ENCODE measurements at regions not wholly inside any gene's neighbourhood (a gene's known extent, or its start where the extent isn't known, plus 50 kb on each side); places are given as distances from the start of the nearest gene placed in this dataset.
A peak's percentile ranks its signal among the peaks of the same experiment; 100 is the strongest.

DNA sequence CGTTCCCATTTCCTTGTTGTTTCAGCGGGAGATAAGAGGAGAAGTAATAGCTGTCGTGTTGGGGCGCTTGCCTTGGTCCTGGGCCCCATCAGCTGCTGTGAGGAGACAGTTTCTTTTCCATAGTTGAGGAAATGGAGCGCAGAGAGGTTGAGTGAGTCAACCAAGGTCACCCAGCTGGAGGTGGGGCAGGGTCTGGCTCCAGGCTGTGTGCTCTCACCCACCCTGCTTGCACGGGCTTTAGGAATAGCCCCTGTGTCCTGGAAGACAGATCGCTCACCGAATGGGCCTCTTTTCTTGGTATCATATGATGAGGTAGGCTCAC lies 165.7 kb upstream of the RTL1 start:
- DNase-seq = no peak

DNA sequence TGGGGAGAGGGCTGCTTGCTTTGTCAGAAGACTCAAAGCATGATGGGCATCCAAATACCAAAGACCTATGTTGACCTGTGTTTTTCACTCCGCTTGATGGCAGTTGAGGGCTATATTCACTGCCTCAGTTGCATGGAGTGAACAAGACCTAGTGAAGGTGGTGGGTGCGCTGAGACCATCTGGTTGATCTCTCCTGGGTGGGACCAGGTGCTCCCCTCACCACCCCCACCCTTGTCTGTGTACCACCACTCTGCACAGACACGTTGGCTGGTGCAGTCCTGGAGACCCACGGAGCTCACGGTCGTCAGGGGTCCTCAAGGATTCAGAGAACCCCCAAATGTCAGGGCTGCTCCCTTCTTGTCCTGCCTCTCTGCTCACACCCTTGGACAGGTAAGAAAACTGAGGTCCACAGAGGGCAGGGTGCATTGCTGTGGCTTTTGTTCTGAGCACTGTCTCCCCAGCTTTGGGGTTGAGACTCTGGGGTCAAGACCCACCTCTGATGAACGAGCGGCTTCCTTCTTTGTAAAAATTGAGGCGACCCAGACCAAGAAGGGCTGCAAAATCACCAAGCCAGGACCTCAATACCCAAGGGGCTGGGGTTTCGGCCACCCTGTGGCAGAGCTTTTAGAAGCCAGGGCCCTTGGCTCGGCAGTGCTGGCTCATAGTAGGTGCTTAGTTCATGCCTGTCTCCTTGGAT lies 166.3 kb upstream of the RTL1 start:
- DNase-seq = no peak

DNA sequence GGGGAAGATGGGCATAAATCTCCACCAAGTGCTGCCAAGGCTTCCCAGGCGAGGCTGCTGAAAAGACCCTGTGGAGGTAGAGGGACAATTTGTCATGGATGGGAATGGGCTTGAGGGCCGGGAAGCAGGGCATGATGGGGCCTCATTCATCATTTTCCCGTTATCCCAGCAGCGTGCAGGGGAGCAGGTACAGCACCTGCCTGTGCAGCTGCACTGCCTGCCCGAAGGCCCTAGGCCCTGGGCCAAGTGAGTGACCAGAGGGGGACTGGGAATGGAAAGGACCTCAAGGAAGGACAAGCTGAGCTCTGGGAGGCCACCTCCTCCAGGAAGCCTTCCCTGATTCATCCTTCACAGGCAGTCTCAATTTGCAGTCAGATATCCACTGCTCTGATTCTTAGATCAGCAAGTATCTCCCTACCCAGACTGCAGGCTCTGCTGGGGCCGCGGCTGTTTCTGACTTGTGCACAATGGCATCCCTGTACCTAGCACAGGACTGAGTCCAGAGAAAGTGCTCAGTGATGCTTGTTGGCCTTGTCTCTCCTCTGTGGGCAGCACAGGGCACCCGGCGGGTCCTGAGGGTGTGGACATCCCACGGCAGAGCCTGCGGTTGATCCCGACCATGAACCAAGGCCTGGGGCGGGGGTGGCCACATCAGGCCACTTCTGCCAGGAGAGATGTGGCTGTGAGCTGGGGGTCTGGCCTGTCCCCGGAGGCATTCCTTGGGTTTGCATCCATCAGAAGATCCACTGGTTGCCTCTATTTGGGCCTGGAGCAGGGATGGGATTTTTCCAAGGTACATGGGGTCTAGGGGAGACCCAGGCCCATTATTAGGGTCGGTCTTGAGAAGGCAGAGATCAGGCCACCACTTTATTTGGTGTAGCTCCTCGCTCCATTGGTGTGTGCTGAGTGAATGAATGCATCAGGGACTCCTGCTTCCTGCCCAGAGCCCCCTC lies 167.3 kb upstream of the RTL1 start:
- DNase-seq = no peak

DNA sequence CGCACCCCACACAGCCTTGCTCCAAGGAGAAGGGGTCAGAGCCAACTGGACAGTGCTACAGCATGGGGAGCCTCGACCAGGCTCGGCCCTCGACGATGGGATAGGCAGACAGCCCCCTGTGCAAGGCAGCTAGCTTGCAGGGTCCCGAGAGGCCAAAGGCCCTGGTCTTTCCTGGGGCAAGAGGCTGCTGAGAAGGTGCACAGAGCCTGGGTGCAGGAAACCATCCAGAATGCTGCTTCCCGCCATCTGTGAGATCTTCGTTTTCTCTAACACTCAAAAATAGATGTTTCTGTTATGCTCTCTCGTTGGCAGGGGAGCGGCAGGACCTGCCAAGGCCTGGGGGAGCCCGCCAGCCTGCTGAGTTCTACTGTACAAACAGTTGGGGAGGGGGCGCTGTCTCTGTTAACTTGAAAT lies 168.0 kb upstream of the RTL1 start:
- no peak for DNase-seq

DNA sequence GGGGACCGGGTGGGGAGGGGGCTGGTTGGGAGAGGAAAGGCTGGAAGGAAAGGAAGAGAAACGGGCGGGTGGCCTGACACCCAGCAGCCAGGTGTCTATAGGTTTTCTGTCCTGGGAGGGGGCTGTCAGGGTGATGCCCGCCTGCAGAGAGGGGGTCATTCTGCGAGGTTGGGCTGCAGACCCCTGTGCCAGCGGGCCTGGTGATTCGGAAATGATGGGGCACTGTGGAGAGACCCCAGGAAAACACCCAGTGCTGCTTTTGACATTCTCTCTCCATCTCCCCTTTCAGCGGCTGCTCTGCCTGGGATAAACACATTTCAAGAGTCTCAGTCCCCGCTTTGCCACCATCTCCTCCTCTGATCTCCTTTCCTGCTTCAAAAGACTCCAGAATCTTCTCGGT lies 168.5 kb upstream of the RTL1 start:
- no peak for DNase-seq

DNA sequence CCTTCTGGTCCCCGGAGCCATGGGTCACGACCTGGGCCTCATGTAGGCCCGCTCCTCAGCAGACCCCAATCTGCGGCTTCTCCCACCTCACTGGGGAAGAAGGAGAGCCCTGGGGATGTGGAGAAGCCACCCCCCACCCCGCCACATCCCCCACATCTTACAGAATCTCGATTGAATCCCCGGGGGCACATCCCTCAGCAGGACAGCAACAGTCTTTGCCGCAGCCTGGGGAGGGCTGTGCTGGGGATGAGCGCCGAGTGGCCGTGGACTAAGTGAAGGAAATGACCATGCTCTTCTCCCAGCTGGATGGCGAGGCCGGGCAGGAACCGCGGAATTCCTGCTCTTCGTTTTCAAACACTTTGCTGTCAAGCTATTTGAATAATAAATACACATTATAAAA lies 169.0 kb upstream of the RTL1 start:
- DNase-seq = no peak

DNA sequence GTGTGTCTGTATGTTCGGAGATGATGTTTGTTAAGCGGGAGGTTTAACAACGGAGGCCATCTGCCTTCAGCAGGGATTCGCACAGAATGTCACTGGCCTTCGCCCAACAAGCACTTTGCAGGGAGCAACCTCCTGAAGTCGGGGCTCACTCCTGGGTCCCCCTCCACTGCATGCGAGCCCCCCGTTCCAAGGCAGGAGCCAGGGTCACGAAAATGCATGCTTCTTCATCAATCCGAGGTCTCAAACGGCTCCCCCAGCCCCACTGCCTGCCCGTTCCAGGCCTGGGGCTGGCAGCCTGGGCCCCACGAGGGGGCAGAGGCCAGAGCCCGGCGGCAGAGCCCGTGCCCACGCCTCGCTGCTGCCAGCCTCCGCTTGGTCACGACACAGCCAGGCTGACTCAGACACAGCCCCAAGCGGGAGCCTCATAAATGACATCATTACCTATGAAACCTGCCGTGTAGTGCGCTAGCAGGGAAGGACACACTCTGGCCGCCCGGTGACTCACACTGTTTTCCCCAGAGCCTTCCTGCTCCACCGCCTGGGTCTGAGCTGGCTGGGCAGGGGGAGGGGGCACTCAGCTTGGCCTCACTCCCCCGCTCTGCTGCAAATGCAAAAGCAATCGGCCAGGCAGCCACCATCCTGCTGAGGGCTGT lies 169.5 kb upstream of the RTL1 start:
- DNase-seq = peak; percentile 39

DNA sequence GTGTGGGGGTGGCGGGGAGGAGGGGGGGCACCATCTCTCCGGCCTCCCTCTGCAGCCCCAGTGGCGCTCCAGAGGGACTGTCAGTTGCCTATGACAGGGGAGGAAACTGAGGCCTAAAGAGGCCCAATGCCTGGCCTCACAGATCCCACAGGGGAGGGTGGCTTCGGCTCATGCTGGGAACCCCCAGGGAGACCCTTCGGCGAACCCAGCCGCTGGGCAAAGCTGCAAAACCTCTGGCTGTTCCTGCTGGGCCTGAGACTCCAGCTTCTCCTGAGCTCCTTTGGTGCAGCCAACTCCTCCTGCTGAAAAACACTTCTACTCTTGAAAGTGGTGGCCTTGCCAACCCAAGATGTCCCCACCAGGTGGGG lies 170.1 kb upstream of the RTL1 start:
- DNase-seq = no peak

DNA sequence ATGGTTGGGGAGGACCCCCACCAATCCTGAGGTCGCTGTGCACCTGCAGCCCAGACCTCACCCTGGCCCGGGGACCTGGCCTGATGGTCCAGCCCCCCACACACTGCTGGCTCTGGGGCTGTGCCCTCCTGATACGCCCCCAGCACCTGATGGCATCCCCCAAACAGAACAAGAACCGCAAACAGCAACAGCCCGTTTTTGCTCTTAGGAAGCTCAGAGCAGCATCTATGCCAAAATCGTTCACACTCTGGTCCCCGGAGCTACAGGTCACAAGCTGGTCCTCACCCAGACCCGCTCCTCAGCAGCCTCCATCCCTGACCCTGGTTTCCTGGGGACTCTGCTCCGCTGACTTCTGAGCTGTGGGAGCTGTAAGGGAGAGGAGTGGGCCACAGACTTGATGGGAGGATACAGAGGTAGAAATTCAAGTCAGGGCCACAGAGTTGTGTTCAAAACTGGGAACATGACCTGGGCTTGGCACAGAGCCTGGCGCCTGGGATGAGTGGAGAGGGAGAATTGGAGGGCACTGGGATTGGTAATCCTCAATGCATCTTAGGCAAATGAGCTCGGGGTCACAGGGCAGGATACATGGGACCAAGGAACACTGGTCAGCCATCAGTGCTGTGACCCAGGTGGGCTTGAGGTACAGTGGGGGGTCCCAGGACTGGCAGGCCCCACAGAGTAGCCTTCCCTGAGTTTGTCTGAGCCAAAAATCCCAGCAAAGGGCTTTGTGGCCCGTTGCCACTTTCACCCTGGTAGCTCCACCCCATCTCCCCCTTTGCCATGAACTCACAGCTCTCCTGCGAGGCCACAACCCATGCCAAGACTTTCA lies 170.9 kb upstream of the RTL1 start:
- no peak for DNase-seq

DNA sequence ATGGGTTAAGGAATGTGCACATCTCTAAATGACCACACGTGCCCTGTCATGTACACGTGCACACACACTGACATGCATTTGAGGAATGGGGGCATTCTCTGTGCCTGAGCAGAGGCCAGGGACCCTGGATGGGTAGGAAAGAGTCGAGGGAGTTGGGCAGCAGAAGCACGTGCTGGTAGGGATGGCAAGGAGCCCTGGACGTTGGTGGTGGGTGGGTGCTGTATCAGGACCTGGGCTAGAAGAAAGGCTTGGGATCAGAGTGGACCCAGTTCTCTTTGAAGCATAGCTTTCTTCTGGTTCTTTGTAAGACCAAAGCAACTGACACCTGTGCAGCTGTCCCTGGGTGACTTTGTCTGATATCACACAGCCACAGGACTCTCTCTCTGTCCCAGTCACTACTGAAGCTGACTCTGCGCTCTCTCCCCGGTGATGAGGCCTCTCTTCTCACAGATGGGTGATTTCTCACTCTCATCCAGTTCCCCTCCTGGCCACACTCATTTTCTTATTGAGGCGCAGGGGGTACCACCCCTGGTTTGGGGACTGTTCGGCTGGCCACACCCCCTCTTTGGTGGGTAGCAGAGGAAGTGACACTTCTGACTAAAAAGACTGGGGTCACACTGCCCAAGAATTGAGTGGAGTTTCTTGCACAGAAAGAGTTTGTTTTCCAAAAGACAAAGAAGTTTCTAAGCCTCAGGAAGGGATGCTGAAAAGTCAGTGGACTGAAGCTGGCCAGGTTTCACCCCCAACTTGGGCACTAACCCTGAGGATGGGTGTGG lies 171.7 kb upstream of the RTL1 start:
- DNase-seq = no peak

DNA sequence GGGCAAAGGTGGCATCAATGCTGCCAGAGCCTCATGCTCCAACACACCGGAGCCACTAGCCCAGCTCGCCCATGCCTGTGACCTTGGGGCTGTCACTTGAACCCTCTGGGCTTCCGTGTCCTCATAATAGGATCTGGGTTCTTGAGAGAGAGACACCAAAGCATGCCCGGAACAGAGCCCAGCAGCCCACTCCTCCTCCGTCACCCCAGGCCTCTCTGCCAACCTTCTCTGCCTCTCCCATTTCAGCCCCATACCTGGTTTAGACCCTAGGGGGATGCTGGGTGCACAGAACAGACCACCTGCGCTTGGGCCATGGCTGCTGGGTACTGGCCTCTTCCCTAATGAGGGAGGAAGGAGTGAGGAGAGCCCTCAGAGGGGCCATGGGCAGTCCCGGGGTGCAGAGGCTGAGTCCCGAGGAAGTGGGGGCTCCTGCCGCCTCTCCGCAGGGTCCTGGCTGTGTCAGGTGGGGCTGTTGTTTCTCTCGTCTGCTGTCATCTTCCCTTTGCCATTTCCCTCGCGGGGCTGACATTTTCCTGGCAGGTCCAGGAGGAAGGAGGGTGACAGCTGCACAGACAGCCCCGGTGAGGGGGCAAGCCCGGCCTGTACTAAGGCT lies 172.4 kb upstream of the RTL1 start:
- no peak for DNase-seq

DNA sequence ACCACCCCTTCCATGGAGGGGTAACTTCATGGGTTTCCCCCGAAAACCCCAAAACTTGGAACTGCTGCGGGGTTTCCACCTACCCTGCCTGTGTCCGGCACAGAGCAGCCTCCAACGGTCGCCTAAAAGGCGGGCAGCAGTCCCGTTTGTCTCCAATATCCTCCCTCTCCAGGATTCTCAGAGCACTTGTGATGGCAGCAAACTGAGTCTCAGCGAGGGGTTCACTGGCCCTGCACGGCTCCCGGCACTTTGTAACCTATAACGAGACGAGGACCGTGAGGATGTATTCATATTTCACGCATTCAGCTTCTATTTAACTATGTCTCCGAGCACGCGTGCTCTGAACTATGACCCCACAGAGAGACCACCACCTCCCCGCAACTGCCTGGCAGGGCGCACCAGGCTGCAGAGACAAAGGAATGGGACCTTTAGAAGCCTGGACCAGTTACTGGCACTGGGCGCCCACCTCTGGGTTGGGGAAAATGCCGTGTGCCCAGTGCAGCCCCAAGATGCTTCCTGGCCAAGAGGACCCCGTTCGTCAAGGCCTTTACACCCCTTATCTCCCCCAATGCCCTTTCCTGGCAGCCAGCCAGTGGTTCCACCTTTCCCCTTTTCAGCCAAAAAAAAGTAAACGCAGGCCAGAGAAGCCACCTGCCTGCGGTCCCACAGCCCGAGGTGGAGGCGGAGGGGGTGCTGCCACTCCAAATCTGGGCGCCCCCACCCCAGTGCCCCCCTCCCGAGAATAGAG lies 173.1 kb upstream of the RTL1 start:
- no peak for DNase-seq

DNA sequence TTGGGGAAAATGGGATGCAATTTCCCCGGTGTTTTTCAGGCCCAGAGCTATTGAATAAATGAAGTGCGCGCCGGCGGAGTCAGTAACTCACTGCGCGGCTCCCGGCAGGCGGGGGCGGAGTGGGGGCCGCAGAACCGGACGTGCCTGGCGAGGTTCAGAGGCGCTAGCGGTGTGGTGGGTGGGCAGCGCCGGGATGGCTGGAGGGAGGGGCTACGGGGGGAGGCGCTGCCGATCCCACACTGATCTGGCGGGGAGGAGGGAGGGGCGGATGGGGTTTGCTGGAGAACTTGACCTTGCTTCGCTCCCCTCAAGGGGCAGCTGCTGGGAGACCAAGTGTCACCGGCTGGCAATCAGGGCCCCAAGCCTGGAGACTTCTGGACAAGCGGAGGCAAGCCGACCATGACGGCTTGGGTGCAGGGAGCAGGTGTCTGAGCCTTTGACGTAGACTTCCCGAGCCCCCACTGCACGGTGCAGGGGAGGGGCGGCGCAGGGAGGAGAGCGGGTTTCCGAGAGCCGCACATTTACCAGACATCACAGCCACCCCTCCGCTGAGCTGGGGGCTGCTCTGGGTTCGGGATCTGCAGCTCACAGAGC lies 174.1 kb upstream of the RTL1 start:
- peak; percentile 51 for DNase-seq

DNA sequence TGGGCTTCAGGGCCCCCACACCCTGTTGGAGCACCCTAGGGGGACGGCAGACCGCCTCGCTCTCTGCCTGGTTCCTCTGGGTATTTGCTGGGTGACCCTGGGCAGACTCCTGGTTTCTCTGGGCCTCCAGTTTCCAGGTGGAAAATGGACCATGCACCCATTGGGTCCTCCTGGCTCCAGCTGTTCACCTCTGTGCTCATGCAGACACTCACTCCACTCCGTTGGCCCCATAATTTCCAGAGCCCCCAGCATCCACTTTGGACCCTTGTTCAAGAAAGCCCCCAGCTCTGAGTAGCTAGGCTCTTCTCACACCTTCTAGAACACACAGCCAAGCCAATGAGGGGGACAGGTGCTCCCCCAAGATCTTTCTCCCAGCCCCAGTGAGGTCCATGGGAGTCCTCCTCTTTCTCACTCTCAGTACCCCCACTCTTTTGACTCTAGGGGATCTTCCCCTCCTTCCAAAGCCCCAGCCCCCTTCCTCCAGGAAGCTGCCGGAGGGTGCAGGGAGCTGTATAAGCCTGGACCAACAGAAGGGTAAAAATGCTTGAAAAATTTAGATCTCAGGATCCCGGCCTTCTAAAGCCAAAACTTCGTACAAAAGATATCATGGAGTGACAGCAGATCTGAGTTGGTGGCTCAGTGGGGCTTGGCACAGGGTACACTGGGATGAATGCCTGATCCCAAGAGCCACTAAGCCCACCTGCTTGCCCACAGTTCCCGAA lies 174.8 kb upstream of the RTL1 start:
- no peak for DNase-seq

DNA sequence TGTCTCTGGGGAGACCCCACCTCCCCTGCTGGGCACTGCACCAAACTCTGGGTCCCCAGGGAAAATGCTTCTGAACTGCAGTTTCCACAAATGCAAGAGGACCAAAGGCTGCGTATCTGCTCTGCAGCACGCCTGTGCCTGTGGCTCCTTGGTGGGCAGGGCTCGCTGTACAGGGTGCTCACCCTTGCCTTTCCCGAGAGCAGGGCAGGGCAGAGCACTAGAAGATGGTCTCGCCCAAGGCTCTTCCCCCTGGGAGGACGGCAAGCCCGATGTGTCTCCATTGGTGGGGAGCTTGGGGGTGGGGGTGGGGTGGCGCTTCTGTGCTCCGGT lies 175.3 kb upstream of the RTL1 start:
- DNase-seq = no peak

DNA sequence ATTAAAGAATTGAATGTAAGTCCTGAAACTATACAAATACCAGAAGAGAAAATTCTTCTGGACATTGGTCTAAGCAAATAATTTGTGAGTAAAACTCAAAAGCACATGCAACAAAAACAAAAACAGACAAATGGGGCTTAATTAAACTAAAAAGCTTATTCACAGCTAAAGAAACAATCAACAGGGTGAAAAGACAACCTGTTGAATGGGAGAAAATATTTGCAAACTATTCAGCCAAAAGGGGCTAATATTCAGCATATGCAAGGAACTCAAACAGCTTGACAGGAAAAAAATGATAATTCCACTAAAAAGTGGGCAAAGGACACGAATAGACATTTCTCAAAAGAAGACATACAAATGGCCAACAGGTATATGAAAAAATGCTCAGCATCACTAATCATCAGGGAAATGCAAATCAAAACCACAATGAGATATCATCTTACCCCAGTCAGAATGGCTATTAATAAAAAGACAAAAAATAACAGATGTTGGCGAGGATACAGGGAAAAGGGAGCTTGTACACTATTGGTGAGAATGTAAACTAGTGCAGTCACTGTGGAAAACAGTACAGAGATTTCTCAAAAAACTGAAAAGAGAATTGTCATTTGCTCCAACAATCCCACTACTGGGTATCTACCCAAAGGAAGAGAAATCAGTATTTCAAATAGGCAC lies 177.5 kb upstream of the RTL1 start:
- no peak for DNase-seq

DNA sequence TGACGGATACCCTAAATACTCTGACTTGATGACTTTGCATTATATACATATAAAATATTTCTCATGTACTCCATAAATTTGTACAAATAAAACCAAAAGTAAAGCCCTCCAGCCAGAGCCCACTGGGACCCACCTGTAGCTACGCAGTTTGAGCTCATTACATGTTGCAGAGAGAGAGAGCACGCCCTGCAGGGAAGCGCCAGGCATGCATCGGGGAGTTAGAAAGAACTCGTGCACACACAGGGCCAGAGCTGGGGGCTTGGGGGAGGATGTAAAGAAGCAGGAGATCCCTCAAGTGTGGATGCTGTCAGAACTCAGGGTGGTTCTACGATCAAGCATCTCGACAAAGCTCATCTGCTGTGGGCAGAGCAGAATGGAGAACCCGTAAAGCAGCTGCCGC lies 178.5 kb upstream of the RTL1 start:
- DNase-seq = no peak

DNA sequence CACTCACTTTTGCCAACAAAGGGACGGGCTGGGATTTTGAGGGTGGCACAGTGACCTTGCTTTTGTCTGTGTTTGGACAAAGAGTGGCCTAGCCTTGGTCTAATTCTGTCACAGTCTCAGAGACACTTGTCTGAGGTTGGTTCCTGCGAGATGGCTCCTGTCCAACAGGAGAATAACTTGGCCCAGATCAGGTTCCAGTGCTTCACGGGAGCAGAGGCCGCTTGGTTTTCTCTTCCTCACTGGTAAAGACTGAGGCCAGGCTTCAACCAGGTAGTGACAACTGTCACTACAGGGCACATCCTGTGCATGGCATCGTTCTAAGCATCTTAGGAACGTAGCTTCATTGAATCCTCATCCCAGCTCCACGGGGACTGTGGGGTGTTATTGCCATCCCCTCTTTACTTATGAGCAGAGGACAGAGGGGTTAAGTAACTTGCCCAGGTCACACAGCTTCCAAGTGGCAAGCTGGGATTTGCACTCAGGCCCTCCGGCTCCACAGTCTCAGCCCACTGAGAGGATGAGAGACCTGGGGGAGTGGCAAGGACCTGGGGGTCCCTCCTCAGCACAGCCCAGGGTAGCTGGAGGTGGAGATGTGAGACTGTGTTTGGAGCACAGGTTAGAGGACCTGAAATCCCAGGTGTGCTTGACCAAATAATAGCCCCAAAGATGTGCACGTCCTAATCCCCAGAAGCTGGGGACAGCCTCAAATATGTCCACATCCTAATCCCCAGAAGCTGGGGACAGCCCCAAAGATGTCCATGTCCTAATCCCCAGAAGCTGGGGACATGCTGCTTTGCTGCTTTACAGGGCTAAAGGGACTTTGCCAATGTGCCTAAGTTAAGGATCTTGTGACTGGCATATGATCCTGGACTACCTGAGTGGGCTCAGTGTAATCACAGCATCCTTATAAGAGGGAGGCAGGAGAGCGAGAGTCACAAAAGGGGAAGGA lies 179.2 kb upstream of the RTL1 start:
- DNase-seq = no peak
